Prostate gland (tissue), 2 donors: ENCODE measurements at regions not wholly inside any gene's neighbourhood (a gene's known extent, or its start where the extent isn't known, plus 50 kb on each side); places are given as distances from the start of the nearest gene placed in this dataset.

Source experiments
- DNase-seq: peaks from one replicate; pipeline ENCODE4 v3.0.0-alpha.2; 2019; ENCODE audit warnings: low spot score
- H3K27ac ChIP-seq, 2 donors: fragments of 200-600 bp; sonication (generic); 2 replicates each; pipeline ENCODE4 v1.5.1; 2017 to 2019
- H3K27me3 ChIP-seq: fragments of 200-600 bp; sonication (generic); replicated peaks from 2 replicates; pipeline ENCODE4 v1.5.1; 2019; ENCODE audit not compliant: insufficient read depth
- H3K36me3 ChIP-seq, 2 donors: fragments of 200-600 bp; sonication (generic); 1 replicate in 1 of 2; 2 replicates in 1 of 2; pipeline versions ENCODE4 v1.5.1 to v1.8.1; 2017 to 2019
- H3K4me1 ChIP-seq: fragments of 200-600 bp; sonication (generic); replicated peaks from 2 replicates; pipeline ENCODE4 v1.5.1; 2019
- H3K4me3 ChIP-seq, 2 donors: fragments of 200-600 bp; sonication (generic); 2 replicates each; pipeline ENCODE4 v1.5.1; 2017 to 2019
- H3K9me3 ChIP-seq: fragments of 200-600 bp; sonication (generic); 2 replicates; pipeline ENCODE4 v1.5.1; 2017
- CTCF ChIP-seq, 4 experiments: fragments of 200-600 bp in 2 of 4; fragments of 450-650 bp in 2 of 4; sonication (generic) in 2 of 4; IDR thresholded peaks; 1 replicate in 3 of 4; 2 replicates in 1 of 4; pipeline ENCODE4 v1.5.1; 2016 to 2019; ENCODE audit warnings: antibody characterized with exemption in 4 of 4, mild to moderate bottlenecking in 2 of 4, moderate library complexity in 2 of 4
- POLR2A ChIP-seq: fragments of 450-650 bp; IDR thresholded peaks from one replicate; pipeline ENCODE4 v1.6.1; 2016; ENCODE audit warnings: antibody characterized with exemption, mild to moderate bottlenecking
- POLR2AphosphoS5 ChIP-seq: sonication (generic); formaldehyde crosslinking; IDR thresholded peaks from one replicate; pipeline ENCODE4 v1.6.1; 2017; ENCODE audit warnings: antibody characterized with exemption
- WGBS: methylation state at CpG from one replicate; pipeline ENCODE4 v1.1.5; 2018; 5-methylcytosine and 5-hydroxymethylcytosine counted together
- intact Hi-C: fragments of 100-400 bp; cut with DNase I; formaldehyde crosslinking; loops from one replicate; pipeline ENCODE4 v1.14.2; 2022

GRCh38 chr16:73151225-73151624 is 103.3 kb upstream of the ZFHX3 start:
- Histone ChIP-seq H3K27ac (no peak overlapping the region), H3K27me3 (no peaks in the 10 kb centered on the region), H3K36me3 (no peaks in the 10 kb centered on the region), H3K4me3 (no peak overlapping the region), H3K4me1 (no peaks in the 10 kb centered on the region), H3K9me3 (no peaks in the 10 kb centered on the region)
- intact Hi-C loops = no loop called here
- WGBS = 61% methylated on average over 5 of the region's 5 CpGs
- TF ChIP-seq CTCF (IDR thresholded peaks at IDR 0.05) = no peak
- TF ChIP-seq POLR2AphosphoS5 = no peak
- no peak for TF ChIP-seq POLR2A
- DNase-seq = no peak

- intact Hi-C loops = no loop called here
- 94% methylated on average over 4 of the region's 4 CpGs for whole genome bisulfite sequencing
- TF ChIP-seq POLR2AphosphoS5 = no peak
- no peak for TF ChIP-seq CTCF (IDR thresholded peaks at IDR 0.05)
- TF ChIP-seq POLR2A = no peak
Observed at GRCh38 chr16:73150786-73151185, 102.9 kb upstream of the ZFHX3 start.

GRCh38 chr16:73149334-73149733 is 101.4 kb upstream of the ZFHX3 start:
- intact Hi-C loops = no loop called here
- H3K9me3 ChIP-seq = no peaks in the 10 kb centered on the region
- H3K27ac ChIP-seq = no peak overlapping the region
- no peak overlapping the region for H3K4me3 ChIP-seq
- DNase-seq = no peak
- TF ChIP-seq POLR2AphosphoS5 (no peak), CTCF (IDR thresholded peaks at IDR 0.05) (no peak), POLR2A (no peak)
- H3K4me1 ChIP-seq = no peaks in the 10 kb centered on the region
- 80% methylated on average over 7 of the region's 7 CpGs for WGBS
- no peaks in the 10 kb centered on the region for H3K36me3 ChIP-seq
- H3K27me3 ChIP-seq = no peaks in the 10 kb centered on the region

More at GRCh38 chr16:73150786-73151185, 102.9 kb upstream of the ZFHX3 start:
- Histone ChIP-seq H3K9me3 (no peaks in the 10 kb centered on the region), H3K27me3 (no peaks in the 10 kb centered on the region), H3K36me3 (no peaks in the 10 kb centered on the region), H3K4me3 (no peak overlapping the region), H3K4me1 (no peaks in the 10 kb centered on the region), H3K27ac (no peak overlapping the region)
- DNase-seq = no peak

- Histone ChIP-seq H3K4me1 (no peaks in the 10 kb centered on the region), H3K36me3 (no peaks in the 10 kb centered on the region), H3K4me3 (no peak overlapping the region), H3K9me3 (no peaks in the 10 kb centered on the region), H3K27me3 (no peaks in the 10 kb centered on the region), H3K27ac (no peak overlapping the region)
- WGBS = 41% methylated on average over 3 of the region's 3 CpGs
- TF ChIP-seq POLR2AphosphoS5 = no peak
- TF ChIP-seq POLR2A = no peak
- TF ChIP-seq CTCF (IDR thresholded peaks at IDR 0.05) = no peak
- DNase-seq = no peak
- intact Hi-C loops = no loop called here
Observed at GRCh38 chr16:73147958-73148357, 100.0 kb upstream of the ZFHX3 start.

- intact Hi-C loops = no loop called here
- Histone ChIP-seq H3K9me3 (no peaks in the 10 kb centered on the region), H3K27ac (no peak overlapping the region), H3K36me3 (no peaks in the 10 kb centered on the region), H3K4me1 (no peaks in the 10 kb centered on the region), H3K4me3 (no peak overlapping the region), H3K27me3 (no peaks in the 10 kb centered on the region)
- 93% methylated on average over 10 of the region's 10 CpGs for WGBS
- DNase-seq = no peak
- TF ChIP-seq POLR2AphosphoS5 (no peak), CTCF (IDR thresholded peaks at IDR 0.05) (no peak), POLR2A (no peak)
Observed at GRCh38 chr16:73145166-73145880, 97.4 kb upstream of the ZFHX3 start.
